ENCODE measurements at regions not wholly inside any gene's neighbourhood (a gene's known extent, or its start where the extent isn't known, plus 50 kb on each side); places are given as distances from the start of the nearest gene placed in this dataset.

DNA sequence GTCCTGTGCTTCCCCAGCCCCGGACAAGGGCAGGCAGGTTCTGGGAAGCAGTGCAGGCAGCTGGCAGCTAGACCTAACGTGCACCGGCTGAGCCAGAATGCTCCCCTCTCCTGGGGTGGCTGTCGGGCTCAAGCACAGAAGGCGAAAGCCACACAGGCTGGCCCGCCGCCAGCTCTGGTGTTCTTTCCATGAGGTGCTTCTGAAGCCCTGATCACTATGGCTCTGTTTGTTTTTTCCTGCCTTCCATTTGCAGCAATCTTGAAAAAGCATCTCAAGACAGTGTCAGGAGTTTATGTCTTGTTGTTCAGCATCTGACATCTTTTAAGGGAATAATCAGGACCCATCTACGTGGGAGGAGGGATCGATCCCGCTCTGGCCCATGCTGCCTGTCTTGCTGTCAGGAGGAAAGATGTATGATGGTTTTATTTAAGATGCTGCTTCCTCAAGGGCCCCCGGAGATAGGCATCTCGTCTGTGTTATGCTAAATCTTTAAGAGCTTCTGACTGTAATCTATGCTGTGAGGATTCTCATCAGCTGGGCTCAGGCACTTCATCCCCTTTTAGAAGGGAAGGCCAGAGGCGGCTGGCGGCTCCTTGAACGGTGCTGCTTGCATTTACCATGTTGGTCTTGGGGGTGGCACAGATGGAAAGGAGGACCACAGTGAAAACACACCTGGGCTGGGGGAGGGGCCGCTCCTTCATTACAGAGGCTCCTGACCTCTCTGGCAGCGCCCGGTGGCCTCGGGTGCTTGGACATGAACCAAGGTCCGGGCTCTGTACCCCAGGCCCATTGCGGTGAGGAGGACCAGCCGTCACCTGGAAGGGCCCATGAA lies 118.5 kb upstream of the HDAC4 start:
- H2AFZ ChIP-seq (ENCODE audit: low read depth, low read length), result no peak overlapping the region
- H3K36me3 ChIP-seq (ENCODE audit: control insufficient read depth in 2 of 2, extremely low read depth in 1 of 2, insufficient read depth in 2 of 2, low read length in 2 of 2), result no peaks in the 10 kb centered on the region
- intact Hi-C loops (cut with micrococcal nuclease) (no loop called here), dilution Hi-C loops (cut with MboI; ENCODE audit: extremely low pct_ligation_motif_present, low sequenced_read_pairs) (no loop called here)
- H3K9me1 ChIP-seq (replicated peaks; ENCODE audit: control insufficient read depth, extremely low read depth, insufficient read depth, low read length), result no peaks in the 10 kb centered on the region
- ChIA-PET POLR2A (no interaction called here), CTCF (no interaction called here)
- DNase-seq (ENCODE audit: low read depth, low spot score) (no peak), FAIRE-seq (no peak)
- no peak overlapping the region for H3K4me3 ChIP-seq (replicated peaks in 1 of 3; ENCODE audit: insufficient read depth in 1 of 3, low read depth in 1 of 3, low read length in 3 of 3)
- no peak overlapping the region for H3K4me2 ChIP-seq (ENCODE audit: insufficient read depth, low read length)
- no peaks in the 10 kb centered on the region for H3K79me2 ChIP-seq (ENCODE audit: control insufficient read depth, insufficient read depth, low read length)
- TF ChIP-seq EZH2 (IDR thresholded peaks at IDR 0.05; ENCODE audit: borderline replicate concordance, low read depth, low read length, severe bottlenecking) (no peak), POLR2A (IDR thresholded peaks at IDR 0.05; ENCODE audit: low read depth, low read length) (no peak), POLR2AphosphoS5 (IDR thresholded peaks at IDR 0.05; ENCODE audit: insufficient read depth, low read depth, low read length) (no peak), CTCF (IDR thresholded peaks at IDR 0.05; ENCODE audit: extremely low read depth in 1 of 2, insufficient read depth in 1 of 2, low read depth in 1 of 2, low read length in 2 of 2) (no peak), JUN (IDR thresholded peaks at IDR 0.05; ENCODE audit: borderline replicate concordance, insufficient read depth, insufficient read length, low read depth) (no peak), GATA2 (IDR thresholded peaks at IDR 0.05; ENCODE audit: insufficient read depth, insufficient read length, low read depth, low read length) (no peak), MYC (IDR thresholded peaks at IDR 0.05; ENCODE audit: low read depth, low read length) (no peak), FOS (IDR thresholded peaks at IDR 0.05; ENCODE audit: borderline replicate concordance, insufficient read depth, low read length) (no peak)
- TF ChIP-seq, protein P1, sequence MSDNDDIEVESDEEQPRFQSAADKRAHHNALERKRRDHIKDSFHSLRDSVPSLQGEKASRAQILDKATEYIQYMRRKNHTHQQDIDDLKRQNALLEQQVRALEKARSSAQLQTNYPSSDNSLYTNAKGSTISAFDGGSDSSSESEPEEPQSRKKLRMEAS (IDR thresholded peaks at IDR 0.05; ENCODE audit: insufficient read depth, insufficient read length), result no peak
- no peak overlapping the region for H3K27ac ChIP-seq (ENCODE audit: insufficient read depth, low read depth, low read length)
- H3K9ac ChIP-seq (replicated peaks; ENCODE audit: extremely low read depth, insufficient read depth, low read length), result no peak overlapping the region
- no peaks in the 10 kb centered on the region for H3K9me3 ChIP-seq (replicated peaks; ENCODE audit: control insufficient read depth, insufficient read depth, low read length)
- H4K20me1 ChIP-seq (replicated peaks; ENCODE audit: control insufficient read depth, extremely low read depth, insufficient read depth, low read length), result no peaks in the 10 kb centered on the region
- BruUV-seq (replicated peaks), result no TSS peak
- H3K4me1 ChIP-seq (ENCODE audit: control insufficient read depth, extremely low read depth, insufficient read depth, low read length), result no peaks in the 10 kb centered on the region
- H3K27me3 ChIP-seq (ENCODE audit: control insufficient read depth in 2 of 2, insufficient read depth in 2 of 2, low read length in 2 of 2), result no peaks in the 10 kb centered on the region
